ENCODE measurements at regions not wholly inside any gene's neighbourhood (a gene's known extent, or its start where the extent isn't known, plus 50 kb on each side); places are given as distances from the start of the nearest gene placed in this dataset.

- no peak for TF ChIP-seq CTCF (conservative IDR thresholded peaks at IDR 0.05 in 1 of 2, IDR thresholded peaks at IDR 0.05 in 1 of 2; ENCODE audit: low read depth in 1 of 2, low read length in 2 of 2)
- TF ChIP-seq EZH2 (IDR thresholded peaks at IDR 0.05; ENCODE audit: low read length, missing control alignments) = no peak
Observed at GRCh38 chr9:135246248-135247205, 159.1 kb downstream of the OLFM1 start.
